ENCODE measurements at regions not wholly inside any gene's neighbourhood (a gene's known extent, or its start where the extent isn't known, plus 50 kb on each side); places are given as distances from the start of the nearest gene placed in this dataset.

DNA sequence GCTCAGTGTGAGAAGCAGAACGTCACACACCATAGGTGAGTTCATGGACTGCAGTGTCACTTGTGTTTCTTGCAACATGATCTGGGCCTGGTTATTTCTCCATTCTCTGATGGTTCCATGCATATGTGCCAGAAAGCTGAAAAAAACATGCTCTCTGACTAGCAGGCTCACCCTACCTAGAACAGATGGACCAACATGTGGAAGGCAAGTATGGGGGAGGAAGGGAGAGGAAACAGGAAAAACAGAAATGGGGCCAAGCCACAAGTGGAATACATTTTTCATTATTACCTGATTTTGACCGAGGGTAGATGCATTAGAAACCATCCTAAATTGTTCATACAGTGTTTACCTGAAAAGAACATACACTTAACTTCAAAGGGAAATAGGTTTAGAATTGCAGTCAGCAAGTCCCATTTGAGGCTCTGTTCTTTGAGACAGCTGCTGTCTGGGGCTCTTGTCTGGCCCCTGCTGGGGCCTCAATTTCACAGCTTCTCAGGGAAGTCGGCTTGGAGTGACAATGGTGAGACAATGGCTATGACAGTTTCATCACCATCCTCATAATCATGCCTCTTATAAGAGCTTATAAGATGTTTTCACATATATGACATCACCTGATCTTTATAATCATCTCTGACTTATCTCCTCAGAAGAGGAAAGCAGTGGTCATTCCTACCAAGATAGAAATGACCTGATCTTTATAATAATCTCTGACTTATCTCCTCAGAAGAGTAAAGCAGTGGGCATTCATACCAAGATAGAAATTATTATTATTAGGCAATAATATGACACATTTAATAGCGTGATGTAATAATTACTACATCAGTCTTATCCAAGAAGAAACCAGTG is 327.3 kb downstream of the SIPA1L2 start:
- Histone ChIP-seq H3K36me3 (no peaks in the 10 kb centered on the region), H3K9me3 (no peaks in the 10 kb centered on the region), H3K4me3 (no peak overlapping the region), H3K27me3 (no peaks in the 10 kb centered on the region), H3K4me1 (peaks cover 12% of the 10 kb centered on the region), H3K27ac (no peak overlapping the region)
- ATAC-seq (no peak), DNase-seq (no peak)
- intact Hi-C loops (cut with DNase I), result no loop called here
- TF ChIP-seq, protein P1, sequence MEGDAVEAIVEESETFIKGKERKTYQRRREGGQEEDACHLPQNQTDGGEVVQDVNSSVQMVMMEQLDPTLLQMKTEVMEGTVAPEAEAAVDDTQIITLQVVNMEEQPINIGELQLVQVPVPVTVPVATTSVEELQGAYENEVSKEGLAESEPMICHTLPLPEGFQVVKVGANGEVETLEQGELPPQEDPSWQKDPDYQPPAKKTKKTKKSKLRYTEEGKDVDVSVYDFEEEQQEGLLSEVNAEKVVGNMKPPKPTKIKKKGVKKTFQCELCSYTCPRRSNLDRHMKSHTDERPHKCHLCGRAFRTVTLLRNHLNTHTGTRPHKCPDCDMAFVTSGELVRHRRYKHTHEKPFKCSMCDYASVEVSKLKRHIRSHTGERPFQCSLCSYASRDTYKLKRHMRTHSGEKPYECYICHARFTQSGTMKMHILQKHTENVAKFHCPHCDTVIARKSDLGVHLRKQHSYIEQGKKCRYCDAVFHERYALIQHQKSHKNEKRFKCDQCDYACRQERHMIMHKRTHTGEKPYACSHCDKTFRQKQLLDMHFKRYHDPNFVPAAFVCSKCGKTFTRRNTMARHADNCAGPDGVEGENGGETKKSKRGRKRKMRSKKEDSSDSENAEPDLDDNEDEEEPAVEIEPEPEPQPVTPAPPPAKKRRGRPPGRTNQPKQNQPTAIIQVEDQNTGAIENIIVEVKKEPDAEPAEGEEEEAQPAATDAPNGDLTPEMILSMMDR (IDR thresholded peaks at IDR 0.05), result no peak

DNA sequence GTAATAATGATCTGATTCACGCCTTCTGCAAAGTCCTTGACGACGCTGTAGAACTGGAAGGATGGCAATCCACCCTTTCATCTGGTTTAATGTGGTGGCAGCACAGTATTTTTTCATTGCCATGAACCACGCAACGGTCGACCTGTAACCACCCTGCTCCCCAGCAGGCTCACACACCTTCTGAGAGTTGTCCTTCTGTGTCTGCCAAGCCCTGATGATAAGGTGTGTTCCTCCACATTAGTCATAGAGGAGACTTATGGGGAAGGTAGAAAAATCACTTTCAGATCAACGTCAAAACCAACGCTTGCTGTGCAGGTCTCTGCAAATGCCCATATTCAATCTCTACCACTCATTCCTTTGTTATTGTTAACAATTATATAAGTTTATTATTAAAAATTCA is 328.7 kb downstream of the SIPA1L2 start:
- DNase-seq, result no peak
- Histone ChIP-seq H3K9me3 (no peaks in the 10 kb centered on the region), H3K4me1 (peaks cover 6% of the 10 kb centered on the region), H3K4me3 (no peak overlapping the region), H3K36me3 (no peaks in the 10 kb centered on the region), H3K27ac (no peak overlapping the region), H3K27me3 (no peaks in the 10 kb centered on the region)
- no peak for ATAC-seq
- intact Hi-C loops (cut with DNase I), result no loop called here
- TF ChIP-seq, protein P1 (IDR thresholded peaks at IDR 0.05), result no peak

DNA sequence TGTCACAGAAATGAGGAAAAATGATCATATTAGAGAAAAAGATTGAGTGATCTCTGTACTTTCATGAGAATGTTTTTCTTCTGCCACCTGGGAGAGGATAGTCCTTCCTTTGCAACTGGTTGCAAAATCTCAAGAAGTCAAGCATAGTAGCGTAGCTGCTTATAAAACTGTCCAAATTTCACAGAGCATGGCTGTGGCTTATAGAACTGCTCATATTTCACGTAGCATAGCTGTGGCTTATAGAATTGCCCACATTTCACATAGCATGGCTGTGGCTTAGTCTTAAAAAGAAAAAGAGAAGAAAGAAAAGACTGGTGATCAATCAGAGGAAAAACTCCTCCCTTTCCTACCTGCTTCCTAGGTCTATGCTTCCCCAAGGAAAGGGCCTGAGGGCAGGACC is 329.5 kb downstream of the SIPA1L2 start:
- no peak overlapping the region for H3K4me3 ChIP-seq
- TF ChIP-seq, protein P1 (IDR thresholded peaks at IDR 0.05), result no peak
- intact Hi-C loops (cut with DNase I), result no loop called here
- H3K27ac ChIP-seq, result no peak overlapping the region
- no peaks in the 10 kb centered on the region for H3K27me3 ChIP-seq
- ATAC-seq (no peak), DNase-seq (no peak)
- H3K4me1 ChIP-seq, result no peaks in the 10 kb centered on the region
- H3K9me3 ChIP-seq, result no peaks in the 10 kb centered on the region
- no peaks in the 10 kb centered on the region for H3K36me3 ChIP-seq

DNA sequence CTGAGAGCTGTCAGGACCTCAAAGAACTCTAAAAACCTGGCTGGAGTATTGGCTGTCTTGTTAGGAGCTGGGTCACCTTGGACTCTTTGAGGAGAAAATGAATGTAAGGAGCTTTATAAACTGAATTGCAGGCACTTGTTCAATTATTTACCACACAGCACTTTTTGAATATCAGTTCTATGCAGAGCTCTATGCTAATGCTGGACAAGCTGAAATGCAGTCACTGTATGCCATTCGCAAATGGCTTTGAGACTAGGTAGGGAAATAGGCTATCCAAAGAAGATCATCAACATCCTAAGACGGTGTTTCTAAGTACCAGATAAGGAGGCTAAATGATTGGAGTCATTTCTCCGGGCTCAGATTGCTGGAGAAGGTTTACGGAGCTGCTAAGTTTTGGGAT is 333.5 kb downstream of the SIPA1L2 start:
- no peak for DNase-seq
- peaks cover 6% of the 10 kb centered on the region for H3K4me1 ChIP-seq
- TF ChIP-seq, protein P1 (IDR thresholded peaks at IDR 0.05), result no peak
- H3K27me3 ChIP-seq, result no peaks in the 10 kb centered on the region
- H3K4me3 ChIP-seq, result no peak overlapping the region
- no peak overlapping the region for H3K27ac ChIP-seq
- ATAC-seq, result no peak
- intact Hi-C loops (cut with DNase I), result no loop called here
- H3K9me3 ChIP-seq, result no peaks in the 10 kb centered on the region
- no peaks in the 10 kb centered on the region for H3K36me3 ChIP-seq

DNA sequence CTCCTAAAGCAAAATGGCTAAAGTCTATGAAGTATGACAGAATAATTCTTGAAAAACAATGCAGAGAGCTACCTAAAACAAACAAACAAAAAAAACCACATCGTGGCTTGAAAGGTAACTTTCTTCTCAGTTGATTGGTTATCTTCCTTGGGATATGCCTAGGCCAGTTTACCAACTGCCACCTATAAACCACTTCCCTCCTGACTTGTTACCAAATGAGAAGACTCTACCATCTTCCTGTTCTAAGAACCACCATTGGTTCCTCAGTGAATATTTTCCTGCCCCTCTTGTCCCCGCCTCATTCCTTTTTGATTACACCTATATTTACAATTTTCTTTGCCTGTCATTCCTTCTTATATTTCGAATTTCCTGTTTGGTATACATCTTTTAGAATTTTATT is 336.6 kb downstream of the SIPA1L2 start:
- ATAC-seq (no peak), DNase-seq (no peak)
- intact Hi-C loops (cut with DNase I), result no loop called here
- Histone ChIP-seq H3K4me1 (peaks cover 6% of the 10 kb centered on the region), H3K27ac (no peak overlapping the region), H3K27me3 (no peaks in the 10 kb centered on the region), H3K36me3 (no peaks in the 10 kb centered on the region), H3K4me3 (no peak overlapping the region), H3K9me3 (no peaks in the 10 kb centered on the region)
- TF ChIP-seq, protein P1 (IDR thresholded peaks at IDR 0.05), result no peak

Measured in upper lobe of right lung (tissue), 1 donor.